ENCODE measurements at regions not wholly inside any gene's neighbourhood (a gene's known extent, or its start where the extent isn't known, plus 50 kb on each side); places are given as distances from the start of the nearest gene placed in this dataset.

DNA sequence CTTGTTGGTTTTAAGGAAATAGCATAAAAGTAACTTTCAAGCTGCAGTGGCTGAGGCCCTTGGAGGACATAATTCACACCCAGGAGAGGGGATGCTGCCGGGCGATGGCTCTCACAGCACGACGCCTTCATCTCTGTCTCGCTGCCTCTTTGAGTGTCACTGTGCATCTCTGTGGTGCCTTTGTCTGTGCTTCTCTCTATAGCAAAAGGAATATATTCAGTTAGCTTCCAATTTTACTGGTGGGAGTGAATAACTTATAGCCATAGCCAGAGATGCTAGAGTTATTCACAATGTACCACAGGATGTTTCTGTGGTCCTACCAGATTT lies 276.7 kb downstream of the SYK start:
- Histone ChIP-seq H3K9me3 (no peaks in the 10 kb centered on the region), H3K4me3 (ENCODE audit: low read depth, low read length) (no peak overlapping the region), H3K36me3 (no peaks in the 10 kb centered on the region), H3K4me1 (no peaks in the 10 kb centered on the region), H3K27me3 (no peaks in the 10 kb centered on the region)
- no peak for DNase-seq
- TF ChIP-seq, protein P1, sequence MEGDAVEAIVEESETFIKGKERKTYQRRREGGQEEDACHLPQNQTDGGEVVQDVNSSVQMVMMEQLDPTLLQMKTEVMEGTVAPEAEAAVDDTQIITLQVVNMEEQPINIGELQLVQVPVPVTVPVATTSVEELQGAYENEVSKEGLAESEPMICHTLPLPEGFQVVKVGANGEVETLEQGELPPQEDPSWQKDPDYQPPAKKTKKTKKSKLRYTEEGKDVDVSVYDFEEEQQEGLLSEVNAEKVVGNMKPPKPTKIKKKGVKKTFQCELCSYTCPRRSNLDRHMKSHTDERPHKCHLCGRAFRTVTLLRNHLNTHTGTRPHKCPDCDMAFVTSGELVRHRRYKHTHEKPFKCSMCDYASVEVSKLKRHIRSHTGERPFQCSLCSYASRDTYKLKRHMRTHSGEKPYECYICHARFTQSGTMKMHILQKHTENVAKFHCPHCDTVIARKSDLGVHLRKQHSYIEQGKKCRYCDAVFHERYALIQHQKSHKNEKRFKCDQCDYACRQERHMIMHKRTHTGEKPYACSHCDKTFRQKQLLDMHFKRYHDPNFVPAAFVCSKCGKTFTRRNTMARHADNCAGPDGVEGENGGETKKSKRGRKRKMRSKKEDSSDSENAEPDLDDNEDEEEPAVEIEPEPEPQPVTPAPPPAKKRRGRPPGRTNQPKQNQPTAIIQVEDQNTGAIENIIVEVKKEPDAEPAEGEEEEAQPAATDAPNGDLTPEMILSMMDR (IDR thresholded peaks at IDR 0.05; ENCODE audit: low read depth, low read length) = no peak

DNA sequence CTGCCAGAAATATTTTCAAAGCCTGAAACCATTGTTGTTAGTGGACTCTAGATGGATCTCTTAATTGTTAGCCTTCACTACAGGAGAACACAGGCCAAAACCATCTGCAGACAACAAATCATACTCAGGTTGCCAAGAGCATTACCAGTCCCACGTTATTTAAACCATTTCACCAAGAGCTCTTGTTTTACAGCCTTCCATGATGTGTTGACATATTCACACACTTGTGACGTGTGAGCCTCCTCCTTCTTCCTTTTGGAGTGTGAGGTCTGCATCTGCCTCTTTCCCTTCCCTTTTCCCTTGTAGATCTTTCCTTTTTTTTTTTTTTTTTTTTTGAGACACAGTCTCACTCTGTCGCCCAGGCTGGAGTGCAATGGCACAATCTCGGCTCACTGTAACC lies 279.0 kb downstream of the AUH start:
- H3K4me1 ChIP-seq = no peaks in the 10 kb centered on the region
- DNase-seq = no peak
- H3K9me3 ChIP-seq = no peaks in the 10 kb centered on the region
- H3K36me3 ChIP-seq = no peaks in the 10 kb centered on the region
- TF ChIP-seq, protein P1 (IDR thresholded peaks at IDR 0.05; ENCODE audit: low read depth, low read length) = no peak
- H3K27me3 ChIP-seq = no peaks in the 10 kb centered on the region
- H3K4me3 ChIP-seq (ENCODE audit: low read depth, low read length) = no peak overlapping the region

DNA sequence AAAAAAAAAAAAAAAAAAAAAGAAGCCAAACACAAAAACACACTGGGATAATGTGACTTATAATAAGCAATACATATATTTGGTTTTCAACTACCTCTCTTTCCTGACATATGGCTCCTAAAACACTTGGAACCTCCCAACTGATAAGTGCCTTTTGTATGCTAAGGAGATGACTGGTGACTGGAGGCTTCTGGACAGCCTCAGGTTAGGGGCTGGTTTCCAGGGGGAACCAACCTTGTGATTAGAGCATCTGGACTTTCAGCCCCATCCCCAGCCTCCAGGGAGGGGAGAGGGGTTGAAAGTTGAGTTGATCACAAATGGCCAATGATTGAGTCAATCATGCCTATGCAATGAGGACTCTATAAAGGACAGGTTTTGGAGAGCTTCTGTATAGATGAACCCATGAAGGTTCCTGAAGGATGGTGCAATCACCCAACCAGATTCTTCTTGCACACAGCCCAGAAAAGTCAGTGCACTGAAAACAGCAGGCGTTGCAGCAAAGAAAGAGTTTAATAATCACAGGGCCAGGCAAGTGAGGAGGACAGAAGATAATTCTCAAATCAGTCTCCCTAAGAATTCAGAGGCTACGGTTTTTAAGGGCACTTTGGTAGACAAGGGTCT lies 276.7 kb downstream of the AUH start:
- no peak overlapping the region for H3K4me3 ChIP-seq (ENCODE audit: low read depth, low read length)
- H3K9me3 ChIP-seq = no peaks in the 10 kb centered on the region
- no peak for DNase-seq
- no peaks in the 10 kb centered on the region for H3K36me3 ChIP-seq
- H3K27me3 ChIP-seq = no peaks in the 10 kb centered on the region
- TF ChIP-seq, protein P1 (IDR thresholded peaks at IDR 0.05; ENCODE audit: low read depth, low read length) = no peak
- no peaks in the 10 kb centered on the region for H3K4me1 ChIP-seq

DNA sequence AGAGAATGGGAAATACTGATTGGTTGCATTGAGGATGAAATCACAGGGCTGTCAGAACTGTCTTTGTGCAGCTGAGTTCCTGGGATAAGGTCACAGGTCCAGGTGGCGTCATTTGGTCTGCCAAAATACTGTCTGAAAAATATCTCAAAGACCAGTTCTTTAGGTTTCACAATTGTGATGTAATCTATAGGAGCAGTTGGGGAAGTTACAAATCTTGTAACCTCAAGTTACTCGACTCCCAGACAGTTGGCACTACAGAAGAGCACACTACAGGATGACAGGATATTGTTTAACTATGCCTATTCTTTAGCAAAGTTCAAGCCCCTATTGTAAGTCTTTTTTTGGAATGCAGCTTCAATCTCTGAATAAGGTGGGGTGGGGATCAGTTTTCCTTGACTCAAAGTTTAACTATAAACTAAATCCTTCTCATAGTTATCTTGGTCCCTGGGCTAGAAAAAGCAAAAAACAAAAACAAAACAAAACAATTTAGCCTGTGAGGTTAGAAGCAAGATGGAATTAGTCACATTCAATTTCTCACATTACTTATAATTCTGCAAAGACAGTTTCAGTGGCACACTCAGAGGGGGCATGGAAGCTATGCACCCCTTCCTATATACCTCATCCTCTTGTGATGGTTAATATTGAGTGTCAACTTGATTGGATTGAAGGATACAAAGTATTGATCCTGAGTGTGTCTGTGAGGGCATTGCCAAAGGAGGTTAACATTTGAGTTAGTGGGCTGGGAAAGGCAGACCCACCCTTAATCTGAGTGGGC lies 276.0 kb downstream of the AUH start:
- TF ChIP-seq, protein P1 (IDR thresholded peaks at IDR 0.05; ENCODE audit: low read depth, low read length) = no peak
- H3K27me3 ChIP-seq = no peaks in the 10 kb centered on the region
- no peaks in the 10 kb centered on the region for H3K4me1 ChIP-seq
- no peaks in the 10 kb centered on the region for H3K36me3 ChIP-seq
- no peak for DNase-seq
- H3K9me3 ChIP-seq = no peaks in the 10 kb centered on the region
- H3K4me3 ChIP-seq (ENCODE audit: low read depth, low read length) = no peak overlapping the region

DNA sequence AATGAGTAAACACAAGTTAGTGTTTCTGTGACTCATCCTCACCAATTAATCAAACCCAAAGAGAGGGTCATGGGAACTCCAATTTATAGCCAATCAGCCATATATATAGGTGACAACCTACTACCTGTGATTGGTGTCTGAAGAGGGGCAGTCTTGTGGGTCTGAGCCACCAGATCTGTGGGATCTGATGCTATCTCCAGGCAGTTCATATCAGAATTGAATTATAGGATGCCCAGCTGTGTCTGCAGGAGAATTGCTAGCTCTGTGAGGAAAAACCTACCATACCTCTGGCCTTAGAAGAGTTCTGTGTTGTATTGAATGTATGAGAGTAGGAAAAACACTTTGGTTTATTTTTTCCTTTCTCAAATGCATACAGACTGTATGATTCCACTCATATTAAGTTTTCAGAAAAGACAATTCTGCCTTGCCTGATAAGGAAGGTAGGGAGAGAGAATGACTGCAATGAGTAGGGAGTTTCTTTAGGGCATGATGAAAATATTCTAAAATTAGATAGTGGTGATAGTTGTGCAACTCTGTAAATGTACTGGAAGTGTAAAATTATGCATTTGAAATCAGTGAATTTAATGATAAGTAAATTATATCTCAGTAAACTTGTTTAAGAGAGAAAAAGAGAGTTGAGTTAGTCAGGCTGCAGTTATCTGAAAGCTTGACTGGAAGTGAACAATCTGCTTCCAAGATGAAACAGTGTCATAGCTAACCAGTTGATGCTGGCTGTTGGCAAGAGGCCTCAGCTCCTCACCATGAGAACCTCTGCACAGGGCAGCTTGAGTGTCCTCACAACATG lies 274.9 kb downstream of the AUH start:
- Histone ChIP-seq H3K36me3 (no peaks in the 10 kb centered on the region), H3K27me3 (no peaks in the 10 kb centered on the region), H3K4me1 (no peaks in the 10 kb centered on the region), H3K9me3 (no peaks in the 10 kb centered on the region), H3K4me3 (ENCODE audit: low read depth, low read length) (no peak overlapping the region)
- no peak for DNase-seq
- TF ChIP-seq, protein P1 (IDR thresholded peaks at IDR 0.05; ENCODE audit: low read depth, low read length) = no peak

DNA sequence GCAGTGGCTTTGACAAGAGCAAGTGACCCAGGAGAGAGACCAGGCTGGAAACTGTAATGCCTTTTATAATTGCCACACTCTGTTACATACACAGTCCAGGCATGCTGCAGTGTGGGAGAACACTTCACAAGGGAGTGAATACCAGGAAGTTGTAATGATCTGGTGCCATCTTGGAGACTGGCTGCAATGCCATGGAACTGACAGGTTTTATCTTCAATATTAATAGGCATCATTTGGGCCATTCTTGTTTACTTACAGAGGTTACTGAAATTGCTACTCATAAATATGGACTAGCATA lies 274.3 kb downstream of the AUH start:
- DNase-seq = no peak
- no peaks in the 10 kb centered on the region for H3K36me3 ChIP-seq
- no peaks in the 10 kb centered on the region for H3K27me3 ChIP-seq
- TF ChIP-seq, protein P1 (IDR thresholded peaks at IDR 0.05; ENCODE audit: low read depth, low read length) = no peak
- no peaks in the 10 kb centered on the region for H3K4me1 ChIP-seq
- H3K4me3 ChIP-seq (ENCODE audit: low read depth, low read length) = no peak overlapping the region
- H3K9me3 ChIP-seq = no peaks in the 10 kb centered on the region

All from BE2C (cell line).